C1 segment of cervical spinal cord (tissue), 14 donors: ENCODE measurements at regions not wholly inside any gene's neighbourhood (a gene's known extent, or its start where the extent isn't known, plus 50 kb on each side); places are given as distances from the start of the nearest gene placed in this dataset.
A peak's percentile ranks its signal among the peaks of the same experiment; 100 is the strongest.
"Not testable (repeated sequence)": the region's sequence is repeated elsewhere in the genome, so short reads cannot be mapped to it uniquely, and the experiment has no call there.

ENCODE experiments used
- DNase-seq, 14 donors: peaks; one replicate each; lab custom pipeline; 2025; lab: John Stamatoyannopoulos, UW

GRCh38 chr10:95137990-95138625, 55.9 kb upstream of the ACSM6 start:
- not testable (repeated sequence) for DNase-seq

DNA sequence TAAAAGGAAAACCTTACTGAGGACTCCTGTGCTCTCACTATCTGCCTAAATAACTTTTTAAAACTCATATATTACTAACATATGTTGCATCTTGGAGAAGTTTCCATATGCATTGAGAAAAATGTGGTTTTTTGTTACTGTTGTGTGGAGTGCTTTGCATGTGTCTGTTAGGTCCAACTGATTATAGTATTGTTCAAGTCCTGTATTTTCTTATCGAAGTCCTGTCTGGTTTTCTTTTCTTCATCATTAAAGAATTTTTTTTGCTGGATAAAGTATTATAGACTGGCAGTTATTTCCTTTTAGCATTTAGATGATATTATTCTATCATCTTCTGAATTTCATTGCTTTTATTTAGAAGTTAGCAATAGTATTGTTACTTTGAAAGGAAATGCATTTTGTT, 59.5 kb upstream of the ACSM6 start:
- no peak for DNase-seq

GRCh38 chr10:95133997-95134396, 60.0 kb upstream of the ACSM6 start:
- DNase-seq: no peak

- DNase-seq: peak in 6 of 14 donors; percentile 1 to 19 (median 7)
These were observed 60.9 kb upstream of the ACSM6 start for GRCh38 chr10:95133016-95133752.

DNA sequence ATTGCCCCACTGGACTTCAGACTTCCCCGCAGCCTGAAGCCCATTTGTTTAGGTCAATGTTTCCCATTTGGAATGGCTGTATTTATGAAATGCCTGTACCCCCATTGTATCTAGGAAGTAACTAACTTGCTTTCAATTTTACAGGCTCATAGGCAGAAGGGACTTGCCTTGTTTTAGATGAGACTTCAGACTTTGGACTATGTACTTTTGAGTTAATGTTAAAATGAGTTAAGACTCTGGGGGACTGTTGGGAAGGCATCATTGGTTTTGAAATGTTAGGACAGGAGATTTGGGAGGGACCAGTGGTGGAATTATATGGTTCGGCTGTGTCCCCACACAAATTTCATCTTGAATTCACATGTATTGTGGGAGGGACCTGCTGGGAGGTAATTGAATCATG, 61.1 kb upstream of the CYP2C8 start:
- not testable (repeated sequence) for DNase-seq

DNA sequence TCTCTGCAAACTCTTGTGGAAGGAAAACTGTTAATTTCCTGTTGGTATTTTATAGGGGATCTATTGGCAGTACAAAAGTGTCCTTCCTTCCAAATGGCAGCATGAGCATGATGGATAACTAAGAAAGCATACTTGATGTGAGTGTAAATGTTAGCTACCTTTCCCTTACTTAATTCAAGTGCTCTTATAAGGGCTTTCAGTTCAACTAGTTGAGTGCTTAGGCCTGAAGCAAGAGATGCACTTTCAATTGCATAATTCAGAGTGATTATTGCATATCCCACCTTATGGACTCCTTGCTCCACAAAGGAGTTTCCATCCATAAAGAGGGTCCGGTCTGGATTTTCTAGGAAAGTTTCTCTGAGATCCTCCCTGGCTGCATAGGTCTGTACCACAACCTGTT, 56.3 kb upstream of the CYP2C8 start:
- no peak for DNase-seq

DNA sequence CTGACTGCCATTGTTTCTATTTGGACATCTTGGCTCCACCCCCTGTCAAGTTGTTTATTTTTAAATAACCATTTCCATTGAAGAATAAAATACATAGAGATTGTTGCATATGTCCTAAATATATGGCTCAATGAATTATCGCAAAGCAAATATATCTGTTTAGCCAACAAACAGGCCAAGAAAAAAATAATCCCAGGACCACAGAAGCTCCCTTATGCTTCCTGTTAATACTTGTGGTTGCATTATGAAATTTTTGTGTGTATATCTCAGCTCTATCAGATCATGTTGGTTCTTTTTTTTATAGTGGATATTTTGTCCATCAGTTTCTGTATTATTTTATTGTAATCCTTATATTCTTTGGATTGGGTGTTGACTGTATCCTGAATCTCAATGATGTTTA, 53.4 kb upstream of the CYP2C8 start:
- no peak for DNase-seq

GRCh38 chr10:95121904-95122303, 52.6 kb upstream of the CYP2C8 start:
- no peak for DNase-seq
